IPS DF 6.9 (cell line): ENCODE measurements at regions not wholly inside any gene's neighbourhood (a gene's known extent, or its start where the extent isn't known, plus 50 kb on each side); places are given as distances from the start of the nearest gene placed in this dataset.

Experiments used
- DNase-seq: peaks from one replicate; pipeline ENCODE4 v3.0.0-alpha.2; 2013; ENCODE audit warnings: low read depth, low spot score
- H3K27ac ChIP-seq: one replicate; pipeline ENCODE4 v1.5.1; 2013; ENCODE audit warnings: low read length, control low read depth
- H3K27me3 ChIP-seq: 2 replicates; pipeline ENCODE4 v1.6.1; 2013; ENCODE audit warnings: mild to moderate bottlenecking, low read length; ENCODE audit not compliant: control insufficient read depth, insufficient read depth
- H3K36me3 ChIP-seq: 2 replicates; pipeline ENCODE4 v1.6.1; 2013; ENCODE audit warnings: low read length; ENCODE audit not compliant: control insufficient read depth, insufficient read depth
- H3K4me1 ChIP-seq: 2 replicates; pipeline ENCODE4 v1.6.1; 2013; ENCODE audit warnings: low read length; ENCODE audit not compliant: control insufficient read depth, insufficient read depth
- H3K4me3 ChIP-seq: 2 replicates; pipeline ENCODE4 v1.5.1; 2013; ENCODE audit warnings: mild to moderate bottlenecking, low read length
- H3K9me3 ChIP-seq: 2 replicates; pipeline ENCODE4 v1.6.1; 2013; ENCODE audit warnings: low read length, inconsistent platforms; ENCODE audit not compliant: control insufficient read depth, insufficient read depth
- WGBS: extraction: QIAGEN DNeasy Blood & Tissue Kit; methylation state at CpG from one replicate; pipeline ENCODE4 v1.1.7; 2013; ENCODE audit warnings: mixed read lengths, missing lambda C conversion rate; ENCODE audit not compliant: insufficient read length, insufficient coverage; 5-methylcytosine and 5-hydroxymethylcytosine counted together

DNA sequence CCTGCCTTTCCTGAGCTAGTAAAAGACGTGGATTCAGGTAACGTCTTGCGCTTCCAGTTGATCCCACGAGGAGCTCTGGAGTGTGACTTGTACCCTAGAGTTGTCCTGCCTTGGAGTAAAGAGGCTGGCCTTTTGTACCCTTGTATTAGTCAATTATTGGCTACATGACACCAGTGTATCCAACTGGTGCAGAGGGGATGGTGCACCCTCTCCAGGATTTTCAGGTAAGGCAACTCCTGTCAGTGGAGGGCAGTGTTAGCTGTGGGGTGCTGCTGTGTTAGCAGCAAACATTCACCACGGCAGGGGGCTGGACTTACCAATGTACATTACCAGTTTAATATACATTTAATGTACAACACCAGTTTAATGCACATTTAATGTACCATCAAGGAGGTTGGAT, 233.5 kb downstream of the MIAT start:
- Histone ChIP-seq H3K4me3 (no peak overlapping the region), H3K36me3 (no peaks in the 10 kb centered on the region), H3K4me1 (no peaks in the 10 kb centered on the region; the same call in 1 of the 2 replicates), H3K27ac (no peak overlapping the region), H3K27me3 (no peaks in the 10 kb centered on the region), H3K9me3 (no peaks in the 10 kb centered on the region)
- no peak for DNase-seq
- no CpG with 5 or more reads among the region's 5 CpGs for WGBS

DNA sequence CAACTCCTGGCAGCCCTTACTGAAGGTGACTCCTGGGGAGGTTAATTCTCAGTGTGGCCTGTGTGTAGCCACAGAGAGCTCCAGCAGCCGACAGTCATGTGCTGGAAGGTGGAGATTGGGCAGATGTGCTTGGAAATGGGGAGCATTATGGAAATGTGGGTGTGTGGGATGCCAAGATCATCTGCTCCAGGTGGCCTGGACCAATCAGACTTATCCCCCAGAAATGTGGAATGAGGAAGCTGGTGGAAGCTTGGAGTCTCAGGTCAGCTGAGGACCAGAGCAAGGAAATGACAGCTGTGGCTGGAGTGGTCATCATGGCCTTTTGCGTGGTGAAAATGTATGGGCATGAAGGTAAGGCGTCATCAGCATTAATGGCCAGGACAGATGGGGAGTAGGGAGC, 234.0 kb downstream of the MIAT start:
- DNase-seq: no peak
- H3K9me3 ChIP-seq: no peaks in the 10 kb centered on the region
- no peak overlapping the region for H3K27ac ChIP-seq
- no peaks in the 10 kb centered on the region; the same call in 1 of the 2 replicates for H3K4me1 ChIP-seq
- H3K27me3 ChIP-seq: no peaks in the 10 kb centered on the region
- no peaks in the 10 kb centered on the region for H3K36me3 ChIP-seq
- no peak overlapping the region for H3K4me3 ChIP-seq
- no CpG with 5 or more reads among the region's 3 CpGs for WGBS

DNA sequence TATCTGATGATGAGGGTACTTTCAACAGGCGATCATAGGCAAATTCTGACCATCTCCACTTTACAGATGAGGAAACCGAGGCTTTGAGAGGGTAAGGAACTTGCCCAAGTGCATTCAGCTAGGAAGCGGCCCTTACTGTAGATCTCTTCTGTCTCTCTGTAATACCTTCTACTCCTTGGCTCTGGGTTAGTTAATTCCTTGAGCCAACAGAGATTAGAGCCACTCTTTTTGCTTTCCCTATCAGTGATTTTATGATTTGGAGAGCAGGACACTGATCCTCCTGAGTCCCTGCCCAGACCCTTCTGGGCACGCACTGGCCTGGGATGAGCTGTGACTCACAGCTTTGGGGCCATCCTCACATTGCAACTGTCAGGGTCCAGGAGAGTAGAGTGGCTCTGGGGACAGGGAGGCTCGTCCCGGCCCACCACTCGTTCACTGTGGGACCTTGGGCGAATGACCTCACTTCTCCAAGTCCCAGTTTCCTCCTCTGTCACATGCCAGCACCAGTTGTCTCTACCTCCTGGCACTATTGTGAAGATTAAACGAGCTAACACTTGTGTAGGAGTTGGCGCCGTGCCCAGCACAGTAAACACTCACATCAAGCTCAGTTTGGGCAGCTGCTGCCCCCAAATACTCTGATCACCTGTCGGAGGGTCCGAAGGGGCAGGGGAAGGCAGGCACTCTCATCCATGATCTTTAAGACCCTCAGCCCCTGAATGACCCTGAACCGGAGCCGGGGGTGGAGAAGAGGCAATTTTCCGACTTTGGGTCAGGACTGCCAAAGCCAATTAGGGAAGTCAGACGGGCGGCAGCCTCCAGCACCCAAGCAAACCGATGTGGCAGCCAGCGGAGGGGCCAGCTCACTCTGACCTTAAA, 235.0 kb downstream of the MIAT start:
- Histone ChIP-seq H3K4me3 (no peak overlapping the region), H3K9me3 (no peaks in the 10 kb centered on the region), H3K36me3 (no peaks in the 10 kb centered on the region), H3K27ac (no peak overlapping the region), H3K27me3 (no peaks in the 10 kb centered on the region), H3K4me1 (no peaks in the 10 kb centered on the region; the same call in 1 of the 2 replicates)
- WGBS: no CpG with 5 or more reads among the region's 20 CpGs
- DNase-seq: no peak

DNA sequence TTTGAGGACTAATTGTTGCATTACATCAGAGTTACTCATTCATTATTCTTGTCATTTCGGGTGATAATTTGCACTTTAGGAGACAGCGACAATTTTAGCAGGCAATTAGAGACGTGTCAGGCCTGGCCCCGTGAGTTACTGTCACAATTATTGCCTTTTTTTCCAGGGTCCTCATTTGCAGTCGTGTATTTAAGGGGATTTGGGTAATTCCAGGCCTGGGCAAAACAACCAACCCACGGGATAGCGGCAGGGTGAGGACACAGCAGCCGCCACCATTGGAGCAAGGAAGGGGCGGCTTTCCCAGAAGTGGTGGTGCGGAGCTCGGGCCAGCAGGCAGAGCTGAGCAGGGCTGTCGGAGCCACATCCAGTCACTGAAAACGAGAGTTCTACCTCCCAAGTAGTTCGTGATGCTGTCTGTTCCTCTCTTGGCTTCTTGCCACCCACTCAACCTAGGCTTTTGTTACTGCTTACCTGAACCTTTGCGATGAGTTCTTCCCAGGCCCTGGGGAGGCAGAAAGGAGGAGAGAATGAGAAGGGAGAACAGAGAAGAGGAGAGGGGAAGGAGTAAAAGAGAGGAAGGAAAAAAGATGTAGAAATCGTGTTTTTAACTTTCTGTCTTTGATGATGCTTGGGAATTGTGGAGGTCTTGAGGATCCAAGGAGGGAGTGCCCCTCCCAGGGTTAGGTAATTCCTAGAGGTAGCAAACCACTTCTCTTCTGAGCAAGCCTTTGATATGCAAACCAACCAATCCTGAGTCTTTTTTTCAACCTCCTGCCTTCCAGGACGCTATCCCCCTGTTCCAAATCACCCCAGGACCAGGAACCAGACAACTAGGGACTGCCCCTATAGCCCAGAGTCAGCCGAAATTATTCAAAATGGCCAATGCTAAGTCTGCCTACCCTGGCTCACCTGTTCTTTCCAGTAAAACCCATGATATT, 236.1 kb downstream of the MIAT start:
- no peaks in the 10 kb centered on the region for H3K36me3 ChIP-seq
- no peak overlapping the region for H3K27ac ChIP-seq
- no peak for DNase-seq

DNA sequence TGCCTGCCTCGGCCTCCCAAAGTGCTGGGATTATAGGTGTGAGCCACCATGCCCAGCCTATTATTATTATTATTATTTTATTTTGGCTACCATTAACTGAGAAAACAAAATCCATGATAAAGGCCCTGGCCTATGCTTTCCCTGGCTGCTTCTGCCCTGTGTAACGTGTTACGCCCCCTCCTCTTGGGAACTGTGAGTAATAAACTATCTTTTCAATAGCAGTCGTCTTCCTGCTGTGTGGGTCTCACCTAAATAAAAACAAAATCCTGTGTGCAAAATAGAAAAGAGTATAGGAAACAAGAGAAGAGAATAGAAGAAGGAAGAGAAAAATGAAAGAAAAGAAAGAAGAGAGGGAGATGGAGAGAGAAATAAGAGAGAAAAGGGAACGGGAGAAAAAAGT, 237.0 kb downstream of the MIAT start:
- Histone ChIP-seq H3K4me3 (no peak overlapping the region), H3K36me3 (no peaks in the 10 kb centered on the region), H3K9me3 (no peaks in the 10 kb centered on the region), H3K27ac (no peak overlapping the region), H3K27me3 (no peaks in the 10 kb centered on the region), H3K4me1 (no peaks in the 10 kb centered on the region; the same call in 1 of the 2 replicates)
- no peak for DNase-seq
- 100% methylated on average over 1 of the region's 5 CpGs for WGBS

More for the DNA sequence above, 236.1 kb downstream of the MIAT start:
- WGBS: 100% methylated on average over 1 of the region's 18 CpGs
- Histone ChIP-seq H3K27me3 (no peaks in the 10 kb centered on the region), H3K4me3 (no peak overlapping the region), H3K4me1 (no peaks in the 10 kb centered on the region; the same call in 1 of the 2 replicates), H3K9me3 (no peaks in the 10 kb centered on the region)

DNA sequence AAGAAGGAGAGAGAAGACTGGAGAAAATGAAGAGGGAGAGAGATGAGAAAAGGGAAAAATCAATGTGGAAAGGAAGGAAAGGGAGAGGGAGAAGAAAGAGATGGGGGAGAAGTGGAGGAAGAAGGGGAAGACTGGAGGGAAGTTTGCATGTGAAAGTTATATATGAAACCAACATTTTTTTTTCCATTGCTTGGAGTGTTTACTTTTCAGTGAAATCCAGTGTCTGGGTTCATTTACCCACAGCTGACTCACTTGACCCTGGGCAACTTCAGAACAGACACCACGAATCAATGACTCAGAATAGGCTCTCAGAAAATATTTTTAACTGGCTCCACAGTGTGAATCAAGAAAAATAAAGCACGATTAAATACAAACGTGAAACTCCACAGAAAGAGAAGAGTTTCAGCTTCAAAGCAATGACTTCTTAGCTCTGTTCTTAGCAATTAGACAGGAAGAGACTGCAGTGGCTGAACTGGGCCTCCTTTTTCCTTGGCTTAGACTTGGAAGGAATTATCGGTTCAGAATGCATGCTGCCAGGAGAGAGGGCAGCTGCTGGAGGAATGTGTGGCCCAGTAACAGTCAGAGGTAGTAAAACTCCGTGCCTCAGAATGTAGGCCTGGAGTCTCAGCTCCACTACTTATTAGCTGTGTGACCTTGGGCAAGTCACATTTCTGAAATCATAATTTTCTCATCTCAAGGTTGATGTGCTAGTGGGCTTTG, 237.5 kb downstream of the MIAT start:
- Histone ChIP-seq H3K36me3 (no peaks in the 10 kb centered on the region), H3K4me3 (no peak overlapping the region), H3K27ac (no peak overlapping the region), H3K27me3 (no peaks in the 10 kb centered on the region), H3K9me3 (no peaks in the 10 kb centered on the region), H3K4me1 (no peaks in the 10 kb centered on the region; the same call in 1 of the 2 replicates)
- no peak for DNase-seq
- WGBS: no CpG with 5 or more reads among the region's 5 CpGs

DNA sequence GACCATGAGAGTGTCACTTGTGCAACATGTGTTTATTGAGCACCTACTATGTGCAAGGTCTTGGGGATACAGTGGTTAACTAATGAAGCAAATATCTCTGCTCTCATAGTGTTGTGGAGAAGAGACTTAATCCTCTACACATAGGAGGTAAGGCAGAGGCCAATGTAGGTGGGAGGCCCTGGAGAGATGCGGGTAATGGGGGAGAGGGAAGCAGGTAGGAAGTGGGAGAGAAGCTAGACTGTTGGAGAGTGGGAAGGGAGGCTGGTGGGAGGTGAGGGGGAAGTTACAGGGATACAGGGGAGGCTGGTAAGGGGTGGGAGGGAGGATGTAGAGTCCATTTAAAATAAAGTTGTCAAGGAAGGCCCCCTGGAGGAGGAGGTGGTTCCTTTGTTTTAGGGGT, 240.0 kb downstream of the MIAT start:
- H3K27me3 ChIP-seq: no peaks in the 10 kb centered on the region
- no peak overlapping the region for H3K4me3 ChIP-seq
- H3K27ac ChIP-seq: no peak overlapping the region
- no CpG with 5 or more reads among the region's 1 CpG for WGBS
- H3K4me1 ChIP-seq: peaks cover 1% of the 10 kb centered on the region; the same call in 1 of the 2 replicates
- no peaks in the 10 kb centered on the region for H3K36me3 ChIP-seq
- H3K9me3 ChIP-seq: no peaks in the 10 kb centered on the region
- no peak for DNase-seq

DNA sequence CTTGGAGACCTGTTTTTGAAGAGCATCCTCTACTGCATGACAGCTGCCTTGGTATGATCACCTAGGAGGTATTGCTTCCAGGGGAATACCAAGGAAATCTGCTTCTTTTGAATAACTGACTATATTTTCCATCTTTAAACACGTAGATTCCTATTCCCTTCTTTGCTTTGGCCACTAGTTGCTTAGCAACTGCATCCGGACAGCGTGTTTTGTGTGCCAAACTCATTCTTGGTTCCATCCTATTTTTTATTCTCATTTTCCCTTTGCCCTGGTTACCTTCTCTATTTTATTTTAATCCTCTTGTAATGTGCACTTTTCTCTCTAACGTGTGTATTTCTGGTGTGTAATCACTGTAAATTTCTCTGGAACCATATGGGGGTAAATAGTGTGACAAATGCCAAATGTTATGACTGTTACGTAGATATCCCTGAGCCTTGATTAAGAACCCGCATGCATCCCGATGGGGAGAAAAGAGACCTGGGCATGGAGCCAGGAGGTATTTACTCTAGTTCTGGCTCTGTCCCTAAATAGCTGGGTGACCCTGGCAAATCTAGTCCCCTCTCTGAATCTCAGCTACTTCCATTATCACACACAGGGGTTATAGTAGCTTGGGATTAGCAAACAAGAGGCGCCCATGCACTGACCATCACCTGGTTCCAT, 241.7 kb downstream of the MIAT start:
- no peaks in the 10 kb centered on the region for H3K36me3 ChIP-seq
- no peak overlapping the region for H3K27ac ChIP-seq
- peaks cover 2% of the 10 kb centered on the region; the same call in 1 of the 2 replicates for H3K4me1 ChIP-seq
- no CpG with 5 or more reads among the region's 8 CpGs for WGBS
- no peaks in the 10 kb centered on the region for H3K9me3 ChIP-seq
- no peak overlapping the region for H3K4me3 ChIP-seq
- no peak for DNase-seq
- H3K27me3 ChIP-seq: no peaks in the 10 kb centered on the region; the same call in 1 of the 2 replicates

DNA sequence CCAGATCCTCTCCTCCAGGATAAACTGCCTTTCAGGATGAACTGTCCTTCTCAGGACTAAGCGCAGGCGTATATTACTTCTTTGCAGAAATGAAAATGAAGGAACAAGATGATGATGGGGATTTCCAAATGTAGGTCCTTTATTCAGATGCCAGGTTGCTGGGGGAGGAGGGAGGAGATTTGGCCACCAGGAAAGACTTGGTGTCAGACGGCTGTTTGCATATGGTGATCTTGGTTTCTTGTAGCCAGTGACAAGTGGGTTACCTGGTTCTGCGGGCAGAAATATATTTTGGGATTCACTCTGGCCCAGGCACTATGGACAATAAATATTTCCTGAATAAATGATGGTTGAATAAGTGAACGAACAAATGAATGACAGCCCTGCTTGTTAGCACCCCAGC, 243.4 kb downstream of the MIAT start:
- no CpG with 5 or more reads among the region's 5 CpGs for WGBS
- peaks cover 3% of the 10 kb centered on the region; the same call in 1 of the 2 replicates for H3K4me1 ChIP-seq
- H3K9me3 ChIP-seq: no peaks in the 10 kb centered on the region
- H3K36me3 ChIP-seq: no peaks in the 10 kb centered on the region
- no peak for DNase-seq
- H3K27ac ChIP-seq: no peak overlapping the region
- no peaks in the 10 kb centered on the region; the same call in 1 of the 2 replicates for H3K27me3 ChIP-seq
- H3K4me3 ChIP-seq: no peak overlapping the region
